ENCODE measurements at regions not wholly inside any gene's neighbourhood (a gene's known extent, or its start where the extent isn't known, plus 50 kb on each side); places are given as distances from the start of the nearest gene placed in this dataset.
"Not testable (repeated sequence)": the region's sequence is repeated elsewhere in the genome, so short reads cannot be mapped to it uniquely, and the experiment has no call there.

- Histone ChIP-seq H3K4me2 (no peak overlapping the region), H4K20me1 (no peaks in the 10 kb centered on the region), H3K27me3 (peaks cover 54% of the 10 kb centered on the region), H3K4me3 (no peak overlapping the region), H3K36me3 (no peaks in the 10 kb centered on the region), H3K9ac (no peak overlapping the region), H3K9me3 (no peaks in the 10 kb centered on the region), H3K4me1 (no peaks in the 10 kb centered on the region), H3K27ac (no peak overlapping the region)
- no peak for TF ChIP-seq Cebpa-rat (IDR thresholded peaks at IDR 0.05)
Observed at GRCh38 chrX:87901060-87901459, 383.5 kb downstream of the KLHL4 start.

GRCh38 chrX:87914726-87915125, 397.1 kb downstream of the KLHL4 start:
- no peaks in the 10 kb centered on the region for H3K9me3 ChIP-seq
- peaks cover 74% of the 10 kb centered on the region for H3K27me3 ChIP-seq
- no peaks in the 10 kb centered on the region; the same call in 1 of the 2 replicates for H4K20me1 ChIP-seq
- no peak overlapping the region for H3K4me2 ChIP-seq
- H3K9ac ChIP-seq, result no peak overlapping the region
- no peaks in the 10 kb centered on the region for H3K4me1 ChIP-seq
- TF ChIP-seq Cebpa-rat (IDR thresholded peaks at IDR 0.05), result no peak
- no peak overlapping the region for H3K27ac ChIP-seq
- H3K36me3 ChIP-seq, result no peaks in the 10 kb centered on the region
- no peak overlapping the region for H3K4me3 ChIP-seq

DNA sequence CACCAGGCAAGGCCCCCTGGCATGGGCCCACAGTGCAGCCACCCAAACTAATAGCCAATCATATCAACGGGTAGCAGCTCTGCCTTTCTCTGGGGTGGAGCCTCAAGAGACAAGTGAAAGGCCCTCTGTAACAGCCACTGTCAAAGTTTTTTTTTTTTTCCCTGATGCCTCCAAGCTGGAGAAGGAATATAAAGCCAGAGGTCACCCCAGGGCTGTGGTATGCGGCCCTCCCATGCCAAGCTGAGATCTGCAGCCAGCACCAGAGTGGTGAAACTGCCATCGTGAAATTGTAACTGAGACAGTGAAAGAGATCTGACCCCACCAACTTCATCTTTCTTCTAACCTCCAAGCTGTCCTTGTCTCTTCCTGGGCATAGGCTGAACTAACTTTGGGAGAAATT, 407.0 kb downstream of the KLHL4 start:
- Histone ChIP-seq H3K27ac (no peak overlapping the region), H3K27me3 (peaks cover 91% of the 10 kb centered on the region), H3K36me3 (no peaks in the 10 kb centered on the region), H3K4me2 (no peak overlapping the region), H3K9me3 (0 out of 2 replicates have a peak, but pooled peaks cover 4% of the 10 kb centered on the region), H3K4me1 (no peaks in the 10 kb centered on the region), H4K20me1 (0 out of 2 replicates have a peak, but pooled peaks cover 7% of the 10 kb centered on the region), H3K9ac (no peak overlapping the region), H3K4me3 (no peak overlapping the region)
- no peak for TF ChIP-seq Cebpa-rat (IDR thresholded peaks at IDR 0.05)

DNA sequence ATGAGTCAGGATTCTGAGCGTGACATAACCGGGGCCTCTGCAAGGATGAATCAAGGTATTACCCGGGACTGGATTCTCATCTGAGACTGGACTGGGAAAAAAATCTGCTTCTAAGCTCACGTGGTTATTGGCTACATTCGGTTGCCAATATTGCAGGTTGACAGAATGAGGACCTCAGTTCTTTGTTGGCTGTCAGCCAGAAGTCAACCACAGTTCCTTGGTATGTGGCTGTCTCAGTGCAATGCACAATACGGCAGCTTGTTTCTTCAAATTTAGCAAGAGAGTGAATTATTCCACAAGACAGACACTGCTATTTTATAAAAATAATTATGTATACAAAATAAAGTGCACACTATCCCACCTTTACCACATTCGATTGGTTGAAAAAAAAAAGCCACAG, 424.2 kb downstream of the KLHL4 start:
- Histone ChIP-seq H3K4me2 (no peak overlapping the region), H3K27me3 (peaks cover 74% of the 10 kb centered on the region), H3K36me3 (no peaks in the 10 kb centered on the region), H3K9ac (no peak overlapping the region), H3K4me3 (no peak overlapping the region), H3K4me1 (no peaks in the 10 kb centered on the region), H4K20me1 (no peaks in the 10 kb centered on the region), H3K9me3 (peaks cover 7% of the 10 kb centered on the region; the same call in 1 of the 2 replicates), H3K27ac (no peak overlapping the region)
- TF ChIP-seq Cebpa-rat (IDR thresholded peaks at IDR 0.05), result no peak

DNA sequence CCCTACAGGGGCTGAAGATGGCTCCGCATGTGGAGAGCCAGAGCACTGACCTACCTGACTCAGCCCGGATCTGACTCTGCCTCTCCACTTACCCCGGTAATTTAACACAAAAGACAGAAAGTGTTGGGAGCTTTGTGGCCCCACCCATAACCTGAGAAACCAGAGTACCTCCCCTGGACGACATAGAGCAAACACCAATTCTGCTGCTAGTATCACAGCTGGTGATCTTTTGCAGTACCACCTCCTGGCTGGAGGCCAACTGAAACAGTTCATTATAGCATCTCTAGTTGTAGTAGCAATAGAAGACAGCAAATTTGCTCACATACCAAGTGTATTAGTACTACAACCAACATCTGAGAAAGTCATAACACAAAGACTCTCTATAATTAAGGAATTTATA, 443.9 kb downstream of the KLHL4 start:
- no peak overlapping the region for H3K9ac ChIP-seq
- H3K27me3 ChIP-seq, result peaks cover 60% of the 10 kb centered on the region
- H3K9me3 ChIP-seq, result no peaks in the 10 kb centered on the region
- H4K20me1 ChIP-seq, result no peaks in the 10 kb centered on the region
- no peak for TF ChIP-seq Cebpa-rat (IDR thresholded peaks at IDR 0.05)
- no peak overlapping the region for H3K27ac ChIP-seq
- H3K4me3 ChIP-seq, result no peak overlapping the region
- no peak overlapping the region for H3K4me2 ChIP-seq
- H3K36me3 ChIP-seq, result no peaks in the 10 kb centered on the region
- H3K4me1 ChIP-seq, result no peaks in the 10 kb centered on the region

DNA sequence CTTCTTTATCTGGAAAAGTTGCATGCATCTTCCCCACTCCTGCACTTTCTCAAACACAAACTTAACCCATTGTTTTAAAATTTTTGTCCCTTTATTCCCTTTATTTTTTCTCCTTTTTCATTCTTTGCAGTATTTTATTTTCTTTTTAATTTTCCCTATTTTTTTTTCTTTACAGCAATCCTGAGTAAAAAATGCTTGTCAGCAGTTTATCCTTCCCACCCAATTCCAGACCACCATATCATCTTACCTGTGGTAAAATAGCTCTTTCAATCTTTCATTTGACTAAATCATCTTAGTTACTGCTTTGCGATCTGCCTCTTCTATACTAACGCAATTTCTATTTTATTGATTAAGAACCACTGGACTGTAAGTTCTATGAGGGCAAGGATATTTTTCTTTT, 450.5 kb downstream of the KLHL4 start:
- H3K4me2 ChIP-seq, result no peak overlapping the region
- H3K4me3 ChIP-seq, result no peak overlapping the region
- no peak overlapping the region for H3K27ac ChIP-seq
- H3K36me3 ChIP-seq, result no peaks in the 10 kb centered on the region
- no peaks in the 10 kb centered on the region for H3K9me3 ChIP-seq
- peaks cover 75% of the 10 kb centered on the region for H3K27me3 ChIP-seq
- H4K20me1 ChIP-seq, result no peaks in the 10 kb centered on the region
- no peaks in the 10 kb centered on the region for H3K4me1 ChIP-seq
- no peak overlapping the region for H3K9ac ChIP-seq
- TF ChIP-seq Cebpa-rat (IDR thresholded peaks at IDR 0.05), result no peak

DNA sequence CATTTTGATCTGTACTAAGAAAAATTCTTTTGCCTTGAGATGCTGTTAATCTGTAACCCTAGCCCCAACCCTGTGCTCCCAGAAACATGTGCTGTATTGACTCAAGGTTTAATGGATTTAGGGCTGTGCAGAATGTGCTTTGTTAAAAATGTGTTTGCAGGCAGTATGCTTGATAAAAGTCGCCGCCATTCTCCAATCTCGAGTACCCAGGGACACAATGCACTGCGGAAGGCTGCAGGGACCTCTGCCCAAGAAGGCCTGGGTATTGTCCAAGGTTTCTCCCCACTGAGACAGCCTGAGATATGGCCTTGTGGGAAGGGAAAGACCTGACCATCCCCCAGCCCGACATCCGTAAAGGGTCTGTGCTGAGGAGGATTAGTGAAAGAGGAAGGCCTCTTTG, 454.5 kb downstream of the KLHL4 start:
- peaks cover 13% of the 10 kb centered on the region for H3K9me3 ChIP-seq
- not testable (repeated sequence) for H3K4me2 ChIP-seq, H3K27ac ChIP-seq, H3K4me1 ChIP-seq, H3K4me3 ChIP-seq, H4K20me1 ChIP-seq, H3K9ac ChIP-seq, H3K36me3 ChIP-seq
- H3K27me3 ChIP-seq, result peaks cover 77% of the 10 kb centered on the region

- Histone ChIP-seq H3K4me1 (no peaks in the 10 kb centered on the region), H3K9ac (no peak overlapping the region), H3K36me3 (no peaks in the 10 kb centered on the region), H3K4me3 (no peak overlapping the region), H4K20me1 (no peaks in the 10 kb centered on the region), H3K27ac (no peak overlapping the region), H3K27me3 (peaks cover 56% of the 10 kb centered on the region), H3K9me3 (peaks cover 13% of the 10 kb centered on the region), H3K4me2 (no peak overlapping the region)
- no peak for TF ChIP-seq Cebpa-rat (IDR thresholded peaks at IDR 0.05)
Observed at GRCh38 chrX:87975365-87975764, 457.8 kb downstream of the KLHL4 start.

- not testable (repeated sequence) for H4K20me1 ChIP-seq, H3K27ac ChIP-seq, H3K9ac ChIP-seq, H3K4me2 ChIP-seq, H3K36me3 ChIP-seq, H3K4me1 ChIP-seq, H3K4me3 ChIP-seq
- H3K9me3 ChIP-seq, result peaks cover 16% of the 10 kb centered on the region
- H3K27me3 ChIP-seq, result peaks cover 40% of the 10 kb centered on the region
Observed at GRCh38 chrX:88007873-88008272, 490.3 kb downstream of the KLHL4 start.

DNA sequence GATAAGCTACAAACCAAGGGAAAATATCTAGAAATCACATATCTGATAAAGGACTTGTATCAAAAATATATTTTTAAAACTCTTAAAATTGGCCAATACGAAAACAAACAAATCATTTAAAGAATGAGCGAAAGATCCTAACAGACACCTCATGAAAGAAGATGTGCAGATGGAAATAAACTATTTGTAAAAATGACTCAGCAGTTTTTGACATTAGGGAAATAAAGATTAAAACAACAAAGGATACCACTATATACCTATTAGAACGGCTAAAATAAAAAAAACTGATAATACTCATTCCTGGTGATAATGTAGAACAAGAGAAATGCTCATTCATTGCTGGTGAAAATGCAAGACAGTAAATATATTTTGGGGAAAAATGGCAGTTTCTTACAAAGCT, 506.4 kb downstream of the KLHL4 start:
- TF ChIP-seq Cebpa-rat (IDR thresholded peaks at IDR 0.05), result no peak
- Histone ChIP-seq H3K4me1 (no peaks in the 10 kb centered on the region), H3K9me3 (no peaks in the 10 kb centered on the region), H4K20me1 (no peaks in the 10 kb centered on the region), H3K4me2 (no peak overlapping the region), H3K4me3 (no peak overlapping the region), H3K27me3 (peaks cover 60% of the 10 kb centered on the region), H3K27ac (no peak overlapping the region), H3K9ac (no peak overlapping the region), H3K36me3 (no peaks in the 10 kb centered on the region)

DNA sequence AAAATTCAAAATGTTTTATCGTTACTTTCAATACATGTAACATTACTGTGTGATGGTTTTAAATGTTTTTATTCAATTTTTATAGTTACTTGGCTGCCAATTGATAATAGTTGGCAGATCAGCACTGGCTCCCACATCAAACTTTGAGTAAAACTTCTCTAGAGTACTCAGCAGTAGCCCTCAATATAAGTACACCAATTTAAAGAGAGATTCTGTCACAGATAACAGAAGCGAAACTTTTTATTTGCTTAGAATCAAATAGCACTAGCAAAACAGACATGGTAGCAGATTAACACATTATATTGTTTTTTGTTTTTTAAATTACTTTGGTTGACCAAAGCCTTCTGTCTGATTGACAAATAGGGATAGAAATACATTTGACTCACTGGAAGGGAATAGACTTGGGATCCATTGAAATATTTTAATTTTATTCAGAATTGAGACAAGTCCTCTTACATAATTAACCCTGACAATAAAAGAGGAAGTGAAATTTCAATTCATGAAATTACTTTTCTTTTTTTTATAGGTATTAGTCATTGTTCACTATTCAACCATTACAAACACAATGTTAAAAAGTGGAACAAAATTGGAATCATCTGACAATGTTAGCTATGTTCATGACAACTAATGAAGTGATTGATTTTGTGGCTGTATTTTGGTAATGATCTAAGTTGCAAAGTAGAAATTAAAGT, 554.9 kb downstream of the KLHL4 start:
- TF ChIP-seq Cebpa-rat (IDR thresholded peaks at IDR 0.05), result no peak
- no peaks in the 10 kb centered on the region for H3K4me1 ChIP-seq
- H3K4me3 ChIP-seq, result no peak overlapping the region
- H3K9ac ChIP-seq, result no peak overlapping the region
- H3K36me3 ChIP-seq, result no peaks in the 10 kb centered on the region
- H4K20me1 ChIP-seq, result no peaks in the 10 kb centered on the region
- no peak overlapping the region for H3K27ac ChIP-seq
- H3K9me3 ChIP-seq, result no peaks in the 10 kb centered on the region
- H3K4me2 ChIP-seq, result no peak overlapping the region
- peaks cover 43% of the 10 kb centered on the region for H3K27me3 ChIP-seq
